ACC112 (cell line): ENCODE measurements at regions not wholly inside any gene's neighbourhood (a gene's known extent, or its start where the extent isn't known, plus 50 kb on each side); places are given as distances from the start of the nearest gene placed in this dataset.

Source experiments
- H2AFZ ChIP-seq: fragments of 200-600 bp; sonication (generic); one replicate; pipeline ENCODE4 v1.6.0; 2017; ENCODE audit warnings: antibody characterized with exemption, low read length; ENCODE audit not compliant: unreplicated experiment
- H3K27ac ChIP-seq: fragments of 200-600 bp; sonication (generic); 2 replicates; pipeline ENCODE4 v1.5.1; 2014; ENCODE audit warnings: low read depth, mild to moderate bottlenecking, antibody characterized with exemption, low read length, moderate library complexity
- H3K27me3 ChIP-seq: fragments of 200-600 bp; sonication (generic); 2 replicates; pipeline ENCODE4 v1.6.1; 2014; ENCODE audit warnings: mild to moderate bottlenecking, antibody characterized with exemption, low read length, moderate library complexity, mixed read lengths; ENCODE audit not compliant: insufficient read depth
- H3K36me3 ChIP-seq: fragments of 200-600 bp; sonication (generic); 2 replicates; pipeline ENCODE4 v1.6.1; 2016; ENCODE audit warnings: mild to moderate bottlenecking, antibody characterized with exemption, low read length, moderate library complexity, mixed read lengths; ENCODE audit not compliant: insufficient read depth
- H3K4me1 ChIP-seq: fragments of 200-600 bp; sonication (generic); one replicate; pipeline ENCODE4 v1.6.1; 2016; ENCODE audit warnings: low read length, mixed read lengths; ENCODE audit not compliant: insufficient read depth, unreplicated experiment, control insufficient read depth
- H3K4me3 ChIP-seq: fragments of 200-600 bp; sonication (generic); 2 replicates; pipeline ENCODE4 v1.5.1; 2014; ENCODE audit warnings: mild to moderate bottlenecking, low read depth, low read length
- H3K79me2 ChIP-seq: fragments of 200-600 bp; sonication (generic); one replicate; pipeline ENCODE4 v1.6.0; 2016; ENCODE audit warnings: low read length; ENCODE audit not compliant: control insufficient read depth, unreplicated experiment, insufficient read depth

- Histone ChIP-seq H3K36me3 (no peaks in the 10 kb centered on the region), H3K4me1 (peaks cover 10% of the 10 kb centered on the region), H3K79me2 (no peaks in the 10 kb centered on the region), H3K27ac (peak overlapping the region; percentile 52), H3K4me3 (no peak overlapping the region), H3K27me3 (no peaks in the 10 kb centered on the region), H2AFZ (peak overlapping the region; percentile 21)
Observed at GRCh38 chr3:159919873-159920272, 68.8 kb upstream of the IL12A start.

GRCh38 chr3:159922193-159922840 lies 66.3 kb upstream of the IL12A start:
- no peaks in the 10 kb centered on the region for H3K36me3 ChIP-seq
- no peak overlapping the region for H3K27ac ChIP-seq
- no peak overlapping the region for H2AFZ ChIP-seq
- H3K79me2 ChIP-seq = no peaks in the 10 kb centered on the region
- no peaks in the 10 kb centered on the region for H3K27me3 ChIP-seq
- no peak overlapping the region for H3K4me3 ChIP-seq
- H3K4me1 ChIP-seq = peaks cover 10% of the 10 kb centered on the region

GRCh38 chr3:159922861-159923312 lies 65.7 kb upstream of the IL12A start:
- H3K27me3 ChIP-seq = no peaks in the 10 kb centered on the region
- no peaks in the 10 kb centered on the region for H3K79me2 ChIP-seq
- H2AFZ ChIP-seq = no peak overlapping the region
- H3K36me3 ChIP-seq = no peaks in the 10 kb centered on the region
- no peak overlapping the region for H3K27ac ChIP-seq
- H3K4me3 ChIP-seq = no peak overlapping the region
- peaks cover 16% of the 10 kb centered on the region for H3K4me1 ChIP-seq

GRCh38 chr3:159923336-159923735 lies 65.3 kb upstream of the IL12A start:
- no peak overlapping the region for H3K27ac ChIP-seq
- H2AFZ ChIP-seq = no peak overlapping the region
- no peaks in the 10 kb centered on the region for H3K79me2 ChIP-seq
- H3K4me1 ChIP-seq = peaks cover 18% of the 10 kb centered on the region
- H3K4me3 ChIP-seq = no peak overlapping the region
- H3K36me3 ChIP-seq = no peaks in the 10 kb centered on the region
- H3K27me3 ChIP-seq = no peaks in the 10 kb centered on the region

- no peaks in the 10 kb centered on the region for H3K79me2 ChIP-seq
- no peak overlapping the region for H2AFZ ChIP-seq
- H3K4me3 ChIP-seq = no peak overlapping the region
- H3K27ac ChIP-seq = no peak overlapping the region
- peaks cover 18% of the 10 kb centered on the region for H3K4me1 ChIP-seq
- no peaks in the 10 kb centered on the region for H3K27me3 ChIP-seq
- no peaks in the 10 kb centered on the region for H3K36me3 ChIP-seq
Observed at GRCh38 chr3:159923956-159924355, 64.7 kb upstream of the IL12A start.

GRCh38 chr3:159924411-159924810 lies 64.2 kb upstream of the IL12A start:
- Histone ChIP-seq H3K79me2 (no peaks in the 10 kb centered on the region), H3K36me3 (no peaks in the 10 kb centered on the region), H3K27ac (no peak overlapping the region), H2AFZ (no peak overlapping the region), H3K4me3 (no peak overlapping the region), H3K4me1 (peaks cover 22% of the 10 kb centered on the region), H3K27me3 (no peaks in the 10 kb centered on the region)

- H3K4me3 ChIP-seq = no peak overlapping the region
- H3K4me1 ChIP-seq = peaks cover 27% of the 10 kb centered on the region
- H3K79me2 ChIP-seq = no peaks in the 10 kb centered on the region
- no peaks in the 10 kb centered on the region for H3K36me3 ChIP-seq
- H2AFZ ChIP-seq = no peak overlapping the region
- no peaks in the 10 kb centered on the region for H3K27me3 ChIP-seq
- H3K27ac ChIP-seq = no peak overlapping the region
Observed at GRCh38 chr3:159925248-159925647, 63.4 kb upstream of the IL12A start.

GRCh38 chr3:159926573-159926972 lies 62.1 kb upstream of the IL12A start:
- H3K27ac ChIP-seq = no peak overlapping the region
- no peaks in the 10 kb centered on the region for H3K36me3 ChIP-seq
- no peak overlapping the region for H3K4me3 ChIP-seq
- H3K79me2 ChIP-seq = no peaks in the 10 kb centered on the region
- peaks cover 27% of the 10 kb centered on the region for H3K4me1 ChIP-seq
- H3K27me3 ChIP-seq = no peaks in the 10 kb centered on the region
- H2AFZ ChIP-seq = no peak overlapping the region

- no peaks in the 10 kb centered on the region for H3K79me2 ChIP-seq
- H3K4me1 ChIP-seq = peaks cover 27% of the 10 kb centered on the region
- no peaks in the 10 kb centered on the region for H3K36me3 ChIP-seq
- H3K4me3 ChIP-seq = peak overlapping the region; percentile 13
- H3K27me3 ChIP-seq = no peaks in the 10 kb centered on the region
- H3K27ac ChIP-seq = peak overlapping the region; percentile 94
- peak overlapping the region; percentile 33 for H2AFZ ChIP-seq
Observed at GRCh38 chr3:159928071-159928491, 60.6 kb upstream of the IL12A start.

- peak overlapping the region; percentile 63 for H3K4me3 ChIP-seq
- peak overlapping the region; percentile 28 for H2AFZ ChIP-seq
- no peaks in the 10 kb centered on the region for H3K79me2 ChIP-seq
- H3K4me1 ChIP-seq = peaks cover 27% of the 10 kb centered on the region
- peak overlapping the region; percentile 94 for H3K27ac ChIP-seq
- H3K27me3 ChIP-seq = no peaks in the 10 kb centered on the region
- H3K36me3 ChIP-seq = no peaks in the 10 kb centered on the region
Observed at GRCh38 chr3:159928666-159929065, 60.0 kb upstream of the IL12A start.
